ENCODE measurements at regions not wholly inside any gene's neighbourhood (a gene's known extent, or its start where the extent isn't known, plus 50 kb on each side); places are given as distances from the start of the nearest gene placed in this dataset.

DNA sequence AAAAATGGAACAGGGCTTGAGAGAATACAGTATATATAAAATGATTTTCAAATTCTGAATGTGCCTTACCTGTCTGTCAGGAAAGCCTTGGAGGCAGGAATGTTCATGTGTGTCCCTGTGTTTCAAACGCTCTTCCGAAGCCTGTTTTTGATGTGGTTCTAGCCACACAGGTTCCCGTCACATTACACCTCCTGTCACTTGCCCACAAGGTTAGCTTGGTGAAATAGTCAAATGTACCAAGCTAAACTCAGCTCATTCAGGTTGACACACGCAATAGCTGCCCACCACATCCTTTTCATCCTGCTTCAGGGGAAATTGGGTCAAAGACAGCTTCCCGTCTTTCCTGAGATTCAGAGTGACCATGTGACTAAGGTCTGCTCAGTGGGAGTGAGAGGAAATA is 574.0 kb downstream of the EFNB2 start:
- no peak overlapping the region for H3K18ac ChIP-seq (ENCODE audit: low read depth, low read length)
- ChIA-PET CTCF (interaction anchor here (0.5 kb wide), 1 partner anchor 1867 kb away, joined by 3 read pairs; no protein-coding TSS in a partner anchor), POLR2A (ENCODE audit: unreplicated experiment) (no interaction called here)
- BruUV-seq (replicated peaks) = no TSS peak
- no peak overlapping the region for H3K9ac ChIP-seq (ENCODE audit: low read depth, low read length)
- no peaks in the 10 kb centered on the region for H3K4me1 ChIP-seq (ENCODE audit: control insufficient read depth, insufficient read depth, low read length)
- dilution Hi-C loops (cut with HindIII; ENCODE audit: low sequenced_read_pairs, unreplicated experiment) (no loop called here), intact Hi-C loops (cut with micrococcal nuclease) (no loop called here), in situ Hi-C loops (cut with MboI; ENCODE audit: low sequenced_read_pairs) (no loop called here)
- DNase-seq = no peak
- no peaks in the 10 kb centered on the region for H3K27me3 ChIP-seq (ENCODE audit: control insufficient read depth, insufficient read depth, low read length)
- no peaks in the 10 kb centered on the region for H3K9me3 ChIP-seq (ENCODE audit: control insufficient read depth, insufficient read depth, low read length)
- H4K91ac ChIP-seq (ENCODE audit: insufficient read depth, low read depth, low read length) = no peak overlapping the region
- no peak for ATAC-seq (ENCODE audit: low read depth)
- no peak overlapping the region for H2BK20ac ChIP-seq (ENCODE audit: low read depth, low read length)
- no peak overlapping the region for H3K14ac ChIP-seq (replicated peaks; ENCODE audit: low read depth, low read length)
- H3K56ac ChIP-seq (ENCODE audit: extremely low read depth, insufficient read depth, low read length) = no peak overlapping the region
- WGBS, 2 experiments (ENCODE audit: extremely low coverage in 2 of 2, insufficient read length in 1 of 2) = no CpG with 5 or more reads among the region's 5 CpGs
- H3K23ac ChIP-seq (ENCODE audit: low read depth, low read length) = no peak overlapping the region
- no peaks in the 10 kb centered on the region for H3K79me1 ChIP-seq (ENCODE audit: low read depth in 1 of 2, low read length in 2 of 2)
- no peak overlapping the region for H2BK15ac ChIP-seq (ENCODE audit: low read depth, low read length)
- H3K9me1 ChIP-seq (ENCODE audit: insufficient read depth, low read length) = no peaks in the 10 kb centered on the region
- H2BK5ac ChIP-seq (ENCODE audit: low read depth, low read length, poor library complexity, severe bottlenecking) = no peak overlapping the region
- no peak overlapping the region for H3K27ac ChIP-seq (ENCODE audit: insufficient read depth, low read length)
- no peak overlapping the region for H3K4me2 ChIP-seq (ENCODE audit: low read depth, low read length)
- no peak for TF ChIP-seq POLR2A (IDR thresholded peaks at IDR 0.05; ENCODE audit: low read depth, low read length)
- no peak for TF ChIP-seq BHLHE40 (IDR thresholded peaks at IDR 0.05; ENCODE audit: low read depth, low read length)
- no peak for TF ChIP-seq MAZ (IDR thresholded peaks at IDR 0.05; ENCODE audit: borderline replicate concordance, low read depth, low read length)
- no peak for TF ChIP-seq NFE2L2 (IDR thresholded peaks at IDR 0.05; ENCODE audit: low read depth, low read length)
- TF ChIP-seq, protein P1, sequence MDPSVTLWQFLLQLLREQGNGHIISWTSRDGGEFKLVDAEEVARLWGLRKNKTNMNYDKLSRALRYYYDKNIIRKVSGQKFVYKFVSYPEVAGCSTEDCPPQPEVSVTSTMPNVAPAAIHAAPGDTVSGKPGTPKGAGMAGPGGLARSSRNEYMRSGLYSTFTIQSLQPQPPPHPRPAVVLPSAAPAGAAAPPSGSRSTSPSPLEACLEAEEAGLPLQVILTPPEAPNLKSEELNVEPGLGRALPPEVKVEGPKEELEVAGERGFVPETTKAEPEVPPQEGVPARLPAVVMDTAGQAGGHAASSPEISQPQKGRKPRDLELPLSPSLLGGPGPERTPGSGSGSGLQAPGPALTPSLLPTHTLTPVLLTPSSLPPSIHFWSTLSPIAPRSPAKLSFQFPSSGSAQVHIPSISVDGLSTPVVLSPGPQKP (IDR thresholded peaks at IDR 0.05; ENCODE audit: borderline replicate concordance, low read depth, low read length) = no peak
- TF ChIP-seq MXI1 (IDR thresholded peaks at IDR 0.05; ENCODE audit: borderline replicate concordance, low read depth, low read length) = no peak
- no peak for TF ChIP-seq CEBPB (IDR thresholded peaks at IDR 0.05; ENCODE audit: low read depth, low read length)
- no peak for TF ChIP-seq RAD21 (IDR thresholded peaks at IDR 0.05; ENCODE audit: low read length)
- no peak for TF ChIP-seq SMC3 (IDR thresholded peaks at IDR 0.05; ENCODE audit: low read depth, low read length)
- no peak for TF ChIP-seq RFX5 (IDR thresholded peaks at IDR 0.05; ENCODE audit: low read depth, low read length)
- TF ChIP-seq, protein P2, sequence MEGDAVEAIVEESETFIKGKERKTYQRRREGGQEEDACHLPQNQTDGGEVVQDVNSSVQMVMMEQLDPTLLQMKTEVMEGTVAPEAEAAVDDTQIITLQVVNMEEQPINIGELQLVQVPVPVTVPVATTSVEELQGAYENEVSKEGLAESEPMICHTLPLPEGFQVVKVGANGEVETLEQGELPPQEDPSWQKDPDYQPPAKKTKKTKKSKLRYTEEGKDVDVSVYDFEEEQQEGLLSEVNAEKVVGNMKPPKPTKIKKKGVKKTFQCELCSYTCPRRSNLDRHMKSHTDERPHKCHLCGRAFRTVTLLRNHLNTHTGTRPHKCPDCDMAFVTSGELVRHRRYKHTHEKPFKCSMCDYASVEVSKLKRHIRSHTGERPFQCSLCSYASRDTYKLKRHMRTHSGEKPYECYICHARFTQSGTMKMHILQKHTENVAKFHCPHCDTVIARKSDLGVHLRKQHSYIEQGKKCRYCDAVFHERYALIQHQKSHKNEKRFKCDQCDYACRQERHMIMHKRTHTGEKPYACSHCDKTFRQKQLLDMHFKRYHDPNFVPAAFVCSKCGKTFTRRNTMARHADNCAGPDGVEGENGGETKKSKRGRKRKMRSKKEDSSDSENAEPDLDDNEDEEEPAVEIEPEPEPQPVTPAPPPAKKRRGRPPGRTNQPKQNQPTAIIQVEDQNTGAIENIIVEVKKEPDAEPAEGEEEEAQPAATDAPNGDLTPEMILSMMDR (conservative IDR thresholded peaks at IDR 0.05; ENCODE audit: low read depth, low read length) = no peak
- TF ChIP-seq CHD1 (IDR thresholded peaks at IDR 0.05; ENCODE audit: low read depth, low read length) = no peak
- no peak for TF ChIP-seq MAFK (IDR thresholded peaks at IDR 0.05; ENCODE audit: low read depth, low read length)
- TF ChIP-seq, protein P3, sequence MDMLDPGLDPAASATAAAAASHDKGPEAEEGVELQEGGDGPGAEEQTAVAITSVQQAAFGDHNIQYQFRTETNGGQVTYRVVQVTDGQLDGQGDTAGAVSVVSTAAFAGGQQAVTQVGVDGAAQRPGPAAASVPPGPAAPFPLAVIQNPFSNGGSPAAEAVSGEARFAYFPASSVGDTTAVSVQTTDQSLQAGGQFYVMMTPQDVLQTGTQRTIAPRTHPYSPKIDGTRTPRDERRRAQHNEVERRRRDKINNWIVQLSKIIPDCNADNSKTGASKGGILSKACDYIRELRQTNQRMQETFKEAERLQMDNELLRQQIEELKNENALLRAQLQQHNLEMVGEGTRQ (IDR thresholded peaks at IDR 0.05; ENCODE audit: low read depth, low read length) = no peak
- no peak for TF ChIP-seq FOS (IDR thresholded peaks at IDR 0.05; ENCODE audit: low read depth, low read length)
- TF ChIP-seq RCOR1 (IDR thresholded peaks at IDR 0.05; ENCODE audit: insufficient replicate concordance, low read length) = no peak
- H4K20me1 ChIP-seq (ENCODE audit: insufficient read depth, low read length) = no peaks in the 10 kb centered on the region
- H2AK5ac ChIP-seq (ENCODE audit: low read depth, low read length) = no peak overlapping the region
- no peak overlapping the region for H2AFZ ChIP-seq (replicated peaks; ENCODE audit: low read length, poor library complexity)
- no peak overlapping the region for H3K4me3 ChIP-seq (ENCODE audit: insufficient read depth, low read depth, low read length)
- no peak overlapping the region for H2BK120ac ChIP-seq (ENCODE audit: low read depth, low read length)
- no peak overlapping the region for H2AK9ac ChIP-seq (replicated peaks; ENCODE audit: low read depth, low read length, poor library complexity)
- no peak overlapping the region for H4K8ac ChIP-seq (ENCODE audit: low read depth in 2 of 2, low read length in 2 of 2)
- no peaks in the 10 kb centered on the region for H3K36me3 ChIP-seq (ENCODE audit: control insufficient read depth, insufficient read depth, low read length)
- H3K4ac ChIP-seq (ENCODE audit: low read depth, low read length) = no peak overlapping the region
- no peak overlapping the region for H4K5ac ChIP-seq (ENCODE audit: low read depth, low read length)

All from IMR-90 (cell line).